Heart left ventricle (tissue), 16 donors: ENCODE measurements at regions not wholly inside any gene's neighbourhood (a gene's known extent, or its start where the extent isn't known, plus 50 kb on each side); places are given as distances from the start of the nearest gene placed in this dataset.

ENCODE experiments used
- ATAC-seq, 4 donors: fragments of 200-7000 bp; cut with Tn5 transposase; one replicate each; pipeline ENCODE4 v1.9.1; 2020 to 2022; ENCODE audit warnings: moderate library complexity in 4 of 4, mild to moderate bottlenecking in 3 of 4, moderate number of reproducible peaks in 1 of 4
- DNase-seq, 5 donors: peaks; one replicate each; pipeline ENCODE4 v3.0.0-alpha.2; 2020
- H3K27ac ChIP-seq, 12 donors: fragments of 200-600 bp; sonication (generic) in 4 of 12; one replicate each; pipeline versions ENCODE4 v1.5.0 to v1.8.0; 2016 to 2022; ENCODE audit warnings: mild to moderate bottlenecking in 2 of 12
- H3K27me3 ChIP-seq, 9 donors: fragments of 200-600 bp; sonication (generic) in 2 of 9; one replicate each; pipeline versions ENCODE4 v1.5.1 to v1.8.0; 2016 to 2022; ENCODE audit warnings: mild to moderate bottlenecking in 3 of 9
- H3K36me3 ChIP-seq, 9 donors: fragments of 200-600 bp; sonication (generic) in 2 of 9; one replicate each; pipeline versions ENCODE4 v1.5.0 to v1.8.0; 2018 to 2022; ENCODE audit warnings: mild to moderate bottlenecking in 2 of 9
- H3K4me1 ChIP-seq, 12 donors: fragments of 200-600 bp; sonication (generic) in 4 of 12; one replicate each; pipeline versions ENCODE4 v1.5.0 to v1.8.0; 2016 to 2022; ENCODE audit warnings: mild to moderate bottlenecking in 3 of 12
- H3K4me3 ChIP-seq, 12 donors: fragments of 200-600 bp; sonication (generic) in 4 of 12; one replicate each; pipeline versions ENCODE4 v1.5.0 to v1.8.0; 2017 to 2022; ENCODE audit warnings: mild to moderate bottlenecking in 9 of 12, moderate library complexity in 4 of 12
- H3K9me3 ChIP-seq, 12 donors: fragments of 200-600 bp; sonication (generic) in 4 of 12; one replicate each; pipeline versions ENCODE4 v1.5.0 to v1.8.0; 2016 to 2022; ENCODE audit warnings: mild to moderate bottlenecking in 1 of 12
- CTCF ChIP-seq, 12 donors: fragments of 200-600 bp; sonication (generic) in 4 of 12; IDR thresholded peaks; one replicate each; pipeline versions ENCODE4 v1.5.0 to v1.8.0; 2018 to 2022; ENCODE audit warnings: antibody characterized with exemption in 12 of 12, mild to moderate bottlenecking in 5 of 12
- POLR2A ChIP-seq, 2 donors: fragments of 450-650 bp; IDR thresholded peaks; one replicate each; pipeline ENCODE4 v1.6.1; 2017; ENCODE audit warnings: antibody characterized with exemption in 2 of 2, mild to moderate bottlenecking in 2 of 2, moderate library complexity in 2 of 2
- WGBS, 4 donors: extraction: QIAGEN DNeasy Blood & Tissue Kit in 2 of 4; methylation state at CpG; one replicate each; pipeline versions ENCODE4 v1.1.5 to v1.1.7; 2013 to 2018; 5-methylcytosine and 5-hydroxymethylcytosine counted together
- intact Hi-C, 10 donors: fragments of 100-400 bp; cut with DNase I; formaldehyde crosslinking; loops; one replicate each; pipeline versions ENCODE4 v1.11.1 to v1.14.2; 2022
- donor health status: ischemic (EF 13 %, LVEDD 7.1; RV severe dilation, severe dysfunction).
- donor health status: healthy with polysubstance abuse.
- donor health status: DM: no; HTN: yes; CAD: no.
- donor health status: DM: no; HTN: no; CAD: no.
- donor health status: ischemic (EF 25% LVEDD 6.9; RV normal size, moderate dysfunction).
- donor health status: ischemic (EF 25% LVEDD 5.7; RV mildly dilated, moderate dysfunction).
- donor health status: healthy.
- donor health status: DM: yes; HTN: yes; CAD: no.
- donor health status: ischemic (EF 35%, LVEDD 5.7; RV mildly dilated, moderate dysfunction).
- donor health status: nonischemic (EF 11% LVEDD 7.7; RV severe dilation, severe dysfunction).
- donor health status: DM: yes; HTN: yes; CAD: no.
- donor health status: PGD.
- donor health status: ischemic (EF 29% LVEDD 5.4; RV normal size, mild dysfunction).
- donor health status: nonischemic (EF 23%, LVEDD 6.1; RV moderate dilation, normal function).

- Histone ChIP-seq H3K9me3 (no peaks in the 10 kb centered on the region), H3K27ac (no peak overlapping the region), H3K4me1 (no peaks in the 10 kb centered on the region), H3K36me3 (no peaks in the 10 kb centered on the region), H3K27me3 (no peaks in the 10 kb centered on the region), H3K4me3 (no peak overlapping the region)
- WGBS, 4 donors: 60 to 81% (median 63%) methylated on average over 3 of the region's 3 CpGs
- DNase-seq: no peak
- intact Hi-C loops: no loop called here
- TF ChIP-seq POLR2A (IDR thresholded peaks at IDR 0.05) (no peak), CTCF (IDR thresholded peaks at IDR 0.05) (no peak)
- ATAC-seq: no peak
These were observed 89.0 kb downstream of the C3orf85 start for GRCh38 chr3:109225516-109225915.

- no peak overlapping the region for H3K27ac ChIP-seq
- no peaks in the 10 kb centered on the region for H3K4me1 ChIP-seq
- WGBS, 4 donors: 81 to 88% (median 83%) methylated on average over 2 of the region's 2 CpGs
- H3K9me3 ChIP-seq: peaks cover 0 to 7% (median 0%) of the 10 kb centered on the region in 12 donors
- DNase-seq (no peak), ATAC-seq (no peak)
- TF ChIP-seq CTCF (IDR thresholded peaks at IDR 0.05) (no peak), POLR2A (IDR thresholded peaks at IDR 0.05) (no peak)
- H3K4me3 ChIP-seq: no peak overlapping the region
- H3K36me3 ChIP-seq: no peaks in the 10 kb centered on the region
- intact Hi-C loops: no loop called here
- no peaks in the 10 kb centered on the region for H3K27me3 ChIP-seq
These were observed 87.8 kb downstream of the DPPA2 start for GRCh38 chr3:109228391-109229080.

- DNase-seq (no peak), ATAC-seq (no peak)
- intact Hi-C loops: no loop called here
- no peak overlapping the region for H3K27ac ChIP-seq
- WGBS, 4 donors: 72 to 80% (median 77%) methylated on average over 3 of the region's 3 CpGs
- H3K36me3 ChIP-seq: no peaks in the 10 kb centered on the region
- TF ChIP-seq POLR2A (IDR thresholded peaks at IDR 0.05): no peak
- TF ChIP-seq CTCF (IDR thresholded peaks at IDR 0.05): no peak
- no peaks in the 10 kb centered on the region for H3K27me3 ChIP-seq
- H3K9me3 ChIP-seq: peaks cover 0 to 7% (median 0%) of the 10 kb centered on the region in 12 donors
- H3K4me3 ChIP-seq: no peak overlapping the region
- no peaks in the 10 kb centered on the region for H3K4me1 ChIP-seq
These were observed 87.0 kb downstream of the DPPA2 start for GRCh38 chr3:109229174-109229847.

GRCh38 chr3:109234300-109234699 is 82.0 kb downstream of the DPPA2 start:
- ATAC-seq (no peak), DNase-seq (no peak)
- TF ChIP-seq CTCF (IDR thresholded peaks at IDR 0.05) (no peak), POLR2A (IDR thresholded peaks at IDR 0.05) (no peak)
- Histone ChIP-seq H3K36me3 (no peaks in the 10 kb centered on the region), H3K27me3 (no peaks in the 10 kb centered on the region), H3K9me3 (peaks cover 0 to 7% (median 0%) of the 10 kb centered on the region in 12 donors), H3K4me1 (no peaks in the 10 kb centered on the region), H3K27ac (no peak overlapping the region), H3K4me3 (no peak overlapping the region)
- 58 to 83% (median 69%) methylated on average over 3 to 5 of the region's 5 CpGs for WGBS, 4 donors
- intact Hi-C loops: no loop called here
